GM12865 (cell line): ENCODE measurements at regions not wholly inside any gene's neighbourhood (a gene's known extent, or its start where the extent isn't known, plus 50 kb on each side); places are given as distances from the start of the nearest gene placed in this dataset.

Source experiments
- DNase-seq: peaks from one replicate; pipeline ENCODE4 v3.0.0; 2010; ENCODE audit warnings: low read depth
- H3K4me3 ChIP-seq: 2 replicates; pipeline ENCODE4 v1.5.1; 2011; ENCODE audit warnings: mild to moderate bottlenecking, low read depth, low read length, control low read depth
- CTCF ChIP-seq: IDR thresholded peaks from 2 replicates; pipeline ENCODE4 v1.5.1; 2011; ENCODE audit warnings: low read length, control low read depth, low read depth, inconsistent platforms; ENCODE audit not compliant: insufficient read depth; ENCODE audit errors: missing control alignments

GRCh38 chr16:8099586-8099985, 490.7 kb downstream of the TMEM114 start:
- H3K4me3 ChIP-seq, result no peak overlapping the region
- no peak for TF ChIP-seq CTCF
- DNase-seq, result no peak

- DNase-seq, result no peak
- no peak overlapping the region for H3K4me3 ChIP-seq
- no peak for TF ChIP-seq CTCF
Measured at GRCh38 chr16:8098947-8099512, 491.3 kb downstream of the TMEM114 start.

GRCh38 chr16:8096211-8096610, 494.1 kb downstream of the TMEM114 start:
- no peak for TF ChIP-seq CTCF
- H3K4me3 ChIP-seq, result no peak overlapping the region
- no peak for DNase-seq

GRCh38 chr16:8094696-8095095, 495.6 kb downstream of the TMEM114 start:
- TF ChIP-seq CTCF, result no peak
- H3K4me3 ChIP-seq, result no peak overlapping the region
- DNase-seq, result no peak

- no peak for DNase-seq
- no peak for TF ChIP-seq CTCF
- no peak overlapping the region for H3K4me3 ChIP-seq
Measured at GRCh38 chr16:8088820-8089338, 501.4 kb downstream of the TMEM114 start.

GRCh38 chr16:8087597-8088289, 502.6 kb downstream of the TMEM114 start:
- TF ChIP-seq CTCF, result no peak
- no peak overlapping the region for H3K4me3 ChIP-seq
- DNase-seq, result no peak
